B cell (primary cell): ENCODE measurements at regions not wholly inside any gene's neighbourhood (a gene's known extent, or its start where the extent isn't known, plus 50 kb on each side); places are given as distances from the start of the nearest gene placed in this dataset.
A peak's percentile ranks its signal among the peaks of the same experiment; 100 is the strongest.

ENCODE experiments used
- ATAC-seq: fragments of 200-7000 bp; cut with Tn5 transposase; one replicate; pipeline ENCODE4 v1.10.0; 2021; ENCODE audit warnings: low read depth, mild to moderate bottlenecking, moderate number of reproducible peaks, moderate library complexity
- CTCF ChIA-PET: fragments of 350-600 bp; sonication (Branson Sonifier 250); formaldehyde crosslinking; loops from one replicate; lab custom pipeline; 2021; ENCODE audit warnings: antibody characterized with exemption, inconsistent platforms; lab: Charles Lee
- POLR2A ChIA-PET: fragments of 350-600 bp; sonication (Branson Sonifier 250); formaldehyde crosslinking; loops from one replicate; lab custom pipeline; 2021; ENCODE audit warnings: antibody characterized with exemption; lab: Charles Lee
- DNase-seq: peaks from one replicate; pipeline ENCODE4 v3.0.0; 2013
- H2AFZ ChIP-seq: 2 replicates; pipeline ENCODE4 v1.6.1; 2012; ENCODE audit warnings: mild to moderate bottlenecking, low read depth, low read length; ENCODE audit not compliant: insufficient read depth, poor library complexity, severe bottlenecking
- H3K27ac ChIP-seq, 2 donors: 1 replicate in 1 of 2; 2 replicates in 1 of 2; pipeline ENCODE4 v1.5.1; 2012 to 2013; ENCODE audit warnings: low read length in 2 of 2, mild to moderate bottlenecking in 2 of 2, moderate library complexity in 1 of 2
- H3K27me3 ChIP-seq, 4 experiments: fragments of 200-600 bp in 1 of 4; sonication (generic) in 1 of 4; replicated peaks in 1 of 4; 1 replicate in 2 of 4; 2 replicates in 2 of 4; pipeline versions ENCODE4 v1.6.1 to v1.7.0; 2013 to 2016; ENCODE audit warnings: low read length in 3 of 4, mild to moderate bottlenecking in 2 of 4, mixed read lengths in 1 of 4, moderate library complexity in 1 of 4; ENCODE audit not compliant: insufficient read depth in 4 of 4, control insufficient read depth in 3 of 4; ENCODE audit errors: control extremely low read depth in 1 of 4
- H3K36me3 ChIP-seq, 2 experiments: replicated peaks in 1 of 2; 1 replicate in 1 of 2; 2 replicates in 1 of 2; pipeline versions ENCODE4 v1.6.1 to v1.7.1; 2013; ENCODE audit warnings: low read length in 1 of 2; ENCODE audit not compliant: insufficient read depth in 2 of 2, control insufficient read depth in 1 of 2; ENCODE audit errors: control extremely low read depth in 1 of 2, extremely low read depth in 1 of 2
- H3K4me1 ChIP-seq, 2 donors: fragments of 200-600 bp in 1 of 2; sonication (generic) in 1 of 2; 1 replicate in 1 of 2; 2 replicates in 1 of 2; pipeline versions ENCODE4 v1.5.1 to v1.6.1; 2013 to 2017; ENCODE audit warnings: low read length in 2 of 2; ENCODE audit not compliant: control insufficient read depth in 2 of 2, insufficient read depth in 2 of 2
- H3K4me2 ChIP-seq: replicated peaks from 2 replicates; pipeline ENCODE3; 2012; ENCODE audit warnings: mild to moderate bottlenecking, low read depth, low read length; ENCODE audit not compliant: poor library complexity, severe bottlenecking
- H3K4me3 ChIP-seq, 5 experiments: fragments of 200-600 bp in 1 of 5; sonication (generic) in 1 of 5; 1 replicate in 3 of 5; 2 replicates in 2 of 5; pipeline versions ENCODE4 v1.5.1 to v1.7.0; 2011 to 2016; ENCODE audit warnings: low read length in 4 of 5, mild to moderate bottlenecking in 4 of 5, low read depth in 2 of 5, control low read depth in 1 of 5, moderate library complexity in 1 of 5; ENCODE audit not compliant: insufficient read depth in 1 of 5; ENCODE audit errors: control extremely low read depth in 1 of 5, extremely low read depth in 1 of 5
- H3K79me2 ChIP-seq: fragments of 200-600 bp; sonication (generic); one replicate; pipeline ENCODE4 v1.6.0; 2016; ENCODE audit warnings: low read length; ENCODE audit not compliant: control insufficient read depth, insufficient read depth
- H3K9ac ChIP-seq: fragments of 200-600 bp; sonication (generic); 2 replicates; pipeline ENCODE4 v1.6.1; 2017; ENCODE audit warnings: mild to moderate bottlenecking, low read length, moderate library complexity
- H3K9me3 ChIP-seq, 3 donors: one replicate each; pipeline versions ENCODE4 v1.6.1 to v1.7.1; 2013; ENCODE audit warnings: low read length in 2 of 3; ENCODE audit not compliant: control insufficient read depth in 2 of 3, insufficient read depth in 1 of 3; ENCODE audit errors: control extremely low read depth in 1 of 3
- H4K20me1 ChIP-seq: 2 replicates; pipeline ENCODE4 v1.6.0; 2012; ENCODE audit warnings: mild to moderate bottlenecking, low read length; ENCODE audit not compliant: insufficient read depth, control insufficient read depth, poor library complexity, severe bottlenecking
- H3K27ac Mint-ChIP-seq: one replicate; pipeline ENCODE4 v1.8.0; 2021; ENCODE audit warnings: mixed read lengths
- H3K27me3 Mint-ChIP-seq: one replicate; pipeline ENCODE4 v1.8.0; 2021; ENCODE audit warnings: mixed read lengths
- H3K4me1 Mint-ChIP-seq: one replicate; pipeline ENCODE4 v1.8.0; 2021; ENCODE audit warnings: mixed read lengths
- H3K4me3 Mint-ChIP-seq: one replicate; pipeline ENCODE4 v1.8.0; 2021; ENCODE audit warnings: mixed read lengths
- H3K9me3 Mint-ChIP-seq: one replicate; pipeline ENCODE4 v1.8.0; 2022; ENCODE audit warnings: mixed read lengths; ENCODE audit not compliant: insufficient read depth
- CTCF ChIP-seq: fragments of 200-600 bp; IDR thresholded peaks from one replicate; pipeline ENCODE4 v1.8.0; 2022; ENCODE audit warnings: antibody characterized with exemption, mild to moderate bottlenecking
- EZH2 ChIP-seq: IDR thresholded peaks from 2 replicates; pipeline ENCODE4 v1.6.1; 2012; ENCODE audit warnings: borderline replicate concordance, low read depth, mild to moderate bottlenecking, moderate library complexity, low read length; ENCODE audit not compliant: insufficient read depth, poor library complexity, severe bottlenecking
- WGBS: methylation state at CpG from one replicate; pipeline ENCODE4 v1.1.5; 2013; ENCODE audit warnings: missing lambda C conversion rate; ENCODE audit not compliant: insufficient coverage; 5-methylcytosine and 5-hydroxymethylcytosine counted together
- intact Hi-C: fragments of 100-400 bp; cut with micrococcal nuclease; formaldehyde crosslinking; loops from one replicate; pipeline ENCODE4 v1.10.0; 2022

GRCh38 chr3:140843656-140844055, 98.0 kb upstream of the SLC25A36 start:
- Mint-ChIP-seq H3K9me3 (no peaks in the 10 kb centered on the region), H3K4me1 (peaks cover 39% of the 10 kb centered on the region), H3K27ac (peak overlapping the region; percentile 78), H3K4me3 (peak overlapping the region; percentile 83), H3K27me3 (peaks cover 7% of the 10 kb centered on the region)
- intact Hi-C loops = no loop called here
- POLR2A ChIA-PET = no interaction called here
- H3K9ac ChIP-seq = no peak overlapping the region
- H3K4me3 ChIP-seq = peak overlapping the region in 1 of 5 experiments; percentile 0
- peaks cover 0 to 1% (median 0%) of the 10 kb centered on the region in 3 donors for H3K9me3 ChIP-seq
- no peak for DNase-seq
- H3K4me1 ChIP-seq = peaks cover 35 to 39% of the 10 kb centered on the region in 2 donors
- peak overlapping the region; percentile 1 for H2AFZ ChIP-seq
- no peaks in the 10 kb centered on the region for H4K20me1 ChIP-seq
- H3K36me3 ChIP-seq = no peaks in the 10 kb centered on the region
- H3K27me3 ChIP-seq = no peaks in the 10 kb centered on the region
- peak overlapping the region; percentile 50 for H3K4me2 ChIP-seq
- 14% methylated on average over 1 of the region's 3 CpGs for WGBS
- H3K79me2 ChIP-seq = no peaks in the 10 kb centered on the region
- no peak overlapping the region for H3K27ac ChIP-seq
- no peak for ATAC-seq
- CTCF ChIA-PET = interaction anchor here (0.9 to 1.4 kb wide), 2 partner anchors 10 to 20 kb away, joined by 4 read pairs; no protein-coding TSS in a partner anchor
- no peak for TF ChIP-seq EZH2
- TF ChIP-seq CTCF = no peak

DNA sequence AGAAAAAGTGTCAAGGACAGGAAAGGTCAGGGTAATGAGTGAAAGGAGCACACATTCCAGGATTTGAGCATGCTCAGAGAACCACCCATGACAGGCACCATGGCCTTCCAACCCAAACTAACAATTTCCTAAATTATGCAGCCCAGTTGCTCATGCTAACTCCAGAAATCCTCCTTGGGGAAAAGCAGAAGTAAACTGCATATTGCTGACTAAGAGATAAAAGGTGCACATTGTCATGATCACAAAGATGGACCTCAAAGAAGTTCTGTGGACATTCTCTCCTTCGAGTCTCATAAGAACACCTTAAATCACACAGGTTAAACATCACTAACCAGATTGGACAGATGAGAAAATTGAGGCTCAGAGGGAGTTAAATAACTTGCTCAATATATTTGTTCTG, 97.6 kb upstream of the SLC25A36 start:
- Histone ChIP-seq H2AFZ (peak overlapping the region; percentile 1), H3K9ac (no peak overlapping the region), H3K36me3 (no peaks in the 10 kb centered on the region), H3K27ac (no peak overlapping the region), H3K4me1 (peaks cover 35 to 39% of the 10 kb centered on the region in 2 donors), H3K9me3 (peaks cover 0 to 1% (median 0%) of the 10 kb centered on the region in 3 donors), H3K27me3 (no peaks in the 10 kb centered on the region), H4K20me1 (no peaks in the 10 kb centered on the region), H3K4me3 (peak overlapping the region in 1 of 5 experiments; percentile 0), H3K4me2 (peak overlapping the region; percentile 50), H3K79me2 (no peaks in the 10 kb centered on the region)
- DNase-seq = no peak
- TF ChIP-seq CTCF = no peak
- no peak for TF ChIP-seq EZH2
- peaks cover 11% of the 10 kb centered on the region for H3K27me3 Mint-ChIP-seq
- ChIA-PET POLR2A (no interaction called here), CTCF (no interaction called here)
- H3K4me1 Mint-ChIP-seq = peaks cover 39% of the 10 kb centered on the region
- H3K27ac Mint-ChIP-seq = no peak overlapping the region
- intact Hi-C loops = no loop called here
- no peak for ATAC-seq
- H3K9me3 Mint-ChIP-seq = no peaks in the 10 kb centered on the region
- WGBS = no CpG with 5 or more reads among the region's 1 CpG
- H3K4me3 Mint-ChIP-seq = peak overlapping the region; percentile 13
